ENCODE measurements at regions not wholly inside any gene's neighbourhood (a gene's known extent, or its start where the extent isn't known, plus 50 kb on each side); places are given as distances from the start of the nearest gene placed in this dataset.
A peak's percentile ranks its signal among the peaks of the same experiment; 100 is the strongest.

DNA sequence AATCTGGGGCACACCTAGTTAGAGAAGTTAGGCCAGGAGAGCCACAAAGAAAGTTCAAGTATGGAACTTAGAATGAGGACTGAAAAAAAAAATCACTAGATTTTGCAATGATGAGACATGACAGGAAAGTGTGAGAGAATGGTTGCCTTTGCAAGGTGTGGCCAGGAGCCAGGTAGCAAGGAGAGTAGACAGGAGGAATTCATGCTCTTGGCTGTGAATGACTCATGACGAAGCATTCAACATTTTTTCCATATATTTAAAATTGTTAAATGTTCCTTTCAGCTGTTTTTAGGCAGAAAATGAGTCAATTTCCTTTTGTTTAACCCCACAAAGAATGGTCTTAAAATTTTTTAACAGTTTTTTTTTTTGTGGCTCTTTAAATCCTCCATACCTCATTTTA lies 636.9 kb downstream of the PLCL1 start:
- TF ChIP-seq POLR2A (IDR thresholded peaks at IDR 0.05; ENCODE audit: low read depth, low read length), result no peak
- FAIRE-seq (no peak), DNase-seq (ENCODE audit: insufficient read length, low spot score) (no peak)

DNA sequence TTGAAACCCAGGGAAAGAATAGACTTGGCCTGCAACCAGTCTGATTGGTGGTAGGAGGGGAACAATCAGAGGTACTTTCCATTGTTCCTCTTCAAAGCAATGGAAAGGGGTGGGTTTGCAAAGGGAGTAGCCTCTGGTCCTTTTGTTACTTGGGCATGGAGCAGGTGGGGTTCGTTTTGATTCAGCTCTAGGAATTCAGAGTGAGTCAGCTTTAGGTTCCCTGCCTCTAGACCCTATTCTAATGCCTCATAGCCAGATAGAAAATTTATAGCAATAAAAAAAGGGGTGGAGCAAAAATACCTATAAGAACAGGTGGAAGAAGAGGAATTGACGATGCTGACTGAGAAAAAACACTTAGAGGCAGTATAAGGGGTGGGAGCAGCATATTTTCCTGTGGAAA lies 636.4 kb downstream of the PLCL1 start:
- no peak for FAIRE-seq
- no peak for TF ChIP-seq POLR2A (IDR thresholded peaks at IDR 0.05; ENCODE audit: low read depth, low read length)
- DNase-seq (ENCODE audit: insufficient read length, low spot score), result no peak

DNA sequence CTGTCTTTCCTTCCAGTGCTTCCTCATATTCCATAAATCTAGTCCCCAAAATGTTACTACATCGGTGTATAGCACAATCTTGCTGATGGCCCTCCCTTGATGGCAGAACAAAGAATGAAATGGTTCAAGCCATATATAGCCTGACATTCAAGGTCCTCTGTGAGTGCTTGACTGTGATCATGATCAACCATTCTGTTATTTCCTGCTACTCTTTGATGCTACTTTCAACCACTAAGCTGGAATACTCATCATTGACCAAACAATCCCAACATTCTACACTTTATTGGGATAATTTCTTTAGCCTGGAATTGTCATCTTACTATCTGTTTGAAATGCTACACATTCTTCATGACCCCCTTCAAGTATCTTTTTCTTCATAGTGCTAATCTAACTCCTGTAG lies 633.9 kb downstream of the PLCL1 start:
- no peak for DNase-seq (ENCODE audit: insufficient read length, low spot score)
- FAIRE-seq, result peak; percentile 15
- TF ChIP-seq POLR2A (IDR thresholded peaks at IDR 0.05; ENCODE audit: low read depth, low read length), result no peak

DNA sequence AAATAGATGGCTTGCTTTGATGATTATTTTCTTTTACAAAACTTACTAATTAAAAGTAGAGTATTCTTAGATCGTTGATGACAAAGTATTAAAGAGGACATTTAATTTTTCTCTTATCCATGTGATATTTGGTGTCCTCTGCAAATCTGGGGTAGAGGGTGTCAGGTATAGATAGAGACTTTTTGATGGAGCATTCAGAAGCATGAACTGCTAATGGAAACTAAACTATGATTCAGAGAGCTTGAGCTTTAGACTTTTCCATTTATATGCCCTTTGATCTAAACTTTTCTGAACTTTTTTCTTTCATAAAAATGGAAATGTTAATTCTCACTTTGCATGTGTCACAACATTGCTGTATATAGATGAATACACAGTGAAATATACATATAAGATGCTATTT lies 619.7 kb downstream of the PLCL1 start:
- FAIRE-seq (no peak), DNase-seq (ENCODE audit: insufficient read length, low spot score) (no peak)
- TF ChIP-seq POLR2A (IDR thresholded peaks at IDR 0.05; ENCODE audit: low read depth, low read length), result no peak

DNA sequence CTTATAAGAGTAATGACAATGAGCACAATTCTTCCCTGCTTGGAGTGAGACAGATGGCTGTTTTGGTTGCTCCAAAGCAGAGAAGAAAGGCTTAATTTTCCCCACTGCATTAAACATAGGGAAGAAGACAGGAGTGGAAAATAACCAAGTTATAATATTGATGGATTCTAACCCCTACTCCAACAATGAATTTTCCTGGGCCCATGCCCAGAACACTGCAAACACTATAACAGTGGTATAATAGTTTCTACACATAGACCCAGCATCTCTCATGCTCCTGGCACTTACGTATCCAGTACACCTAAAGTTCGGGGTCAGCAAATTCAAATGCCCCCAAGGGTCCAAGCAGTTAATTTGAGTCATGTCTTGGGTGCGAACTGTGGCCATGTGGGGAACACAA lies 613.4 kb downstream of the PLCL1 start:
- no peak for DNase-seq (ENCODE audit: insufficient read length, low spot score)
- no peak for TF ChIP-seq POLR2A (IDR thresholded peaks at IDR 0.05; ENCODE audit: low read depth, low read length)
- FAIRE-seq, result no peak

DNA sequence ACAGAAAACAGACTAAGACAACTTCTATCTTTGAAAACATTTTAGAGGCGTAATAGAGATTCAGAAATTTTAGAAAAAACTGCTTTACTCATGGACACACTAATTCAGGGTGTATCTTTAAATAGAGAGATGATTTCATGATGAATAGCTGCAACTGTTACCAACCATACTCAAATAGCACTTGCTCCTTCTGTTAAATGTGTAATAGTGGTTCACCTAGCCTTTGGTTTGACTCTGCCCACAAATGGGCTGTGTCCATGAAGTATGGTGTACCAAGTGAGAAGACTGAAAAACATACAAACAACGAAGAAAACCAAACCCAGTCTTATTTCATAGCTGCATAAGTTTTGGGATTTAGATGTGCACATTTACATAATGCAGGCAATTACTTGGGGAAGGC lies 610.6 kb downstream of the PLCL1 start:
- DNase-seq (ENCODE audit: insufficient read length, low spot score) (no peak), FAIRE-seq (no peak)
- no peak for TF ChIP-seq POLR2A (IDR thresholded peaks at IDR 0.05; ENCODE audit: low read depth, low read length)

DNA sequence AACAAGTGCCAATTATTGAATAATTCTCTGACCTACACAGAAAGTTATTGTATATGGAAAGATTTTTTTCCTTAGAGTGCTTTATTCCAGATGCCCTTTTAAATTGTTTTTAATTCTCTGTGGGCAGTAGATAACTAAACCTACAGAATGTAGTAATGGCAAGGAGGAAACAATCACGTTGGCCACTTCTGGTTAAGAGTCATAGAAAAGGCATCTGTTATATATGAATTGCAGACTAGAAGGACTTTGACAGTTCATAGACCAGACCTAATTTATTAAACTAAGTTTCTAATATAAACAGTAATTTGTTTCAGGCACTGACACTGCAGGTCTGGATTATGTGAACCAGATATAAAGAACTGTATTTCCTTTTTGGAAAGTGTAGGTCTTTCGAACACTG lies 607.5 kb downstream of the PLCL1 start:
- no peak for DNase-seq (ENCODE audit: insufficient read length, low spot score)
- FAIRE-seq, result no peak
- no peak for TF ChIP-seq POLR2A (IDR thresholded peaks at IDR 0.05; ENCODE audit: low read depth, low read length)

DNA sequence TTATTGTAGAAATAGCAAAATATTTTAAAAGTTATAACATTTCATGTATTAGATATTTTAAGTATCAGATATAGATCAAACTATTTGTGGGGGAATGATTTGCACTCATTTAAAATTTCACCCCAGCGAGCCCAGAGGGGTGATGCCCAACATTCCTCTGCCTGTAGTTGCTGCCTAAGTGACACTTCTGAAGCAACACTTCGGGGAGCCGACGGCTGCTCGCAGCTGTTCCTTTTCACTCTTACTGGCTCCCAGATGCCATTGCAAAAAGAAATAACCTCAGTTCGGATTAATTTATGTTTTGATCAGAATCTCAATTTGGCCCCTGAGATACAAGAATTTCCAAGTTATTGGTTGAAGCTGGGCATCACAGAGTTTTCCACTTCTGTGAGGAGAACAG lies 603.8 kb downstream of the PLCL1 start:
- TF ChIP-seq POLR2A (IDR thresholded peaks at IDR 0.05; ENCODE audit: low read depth, low read length), result no peak

DNA sequence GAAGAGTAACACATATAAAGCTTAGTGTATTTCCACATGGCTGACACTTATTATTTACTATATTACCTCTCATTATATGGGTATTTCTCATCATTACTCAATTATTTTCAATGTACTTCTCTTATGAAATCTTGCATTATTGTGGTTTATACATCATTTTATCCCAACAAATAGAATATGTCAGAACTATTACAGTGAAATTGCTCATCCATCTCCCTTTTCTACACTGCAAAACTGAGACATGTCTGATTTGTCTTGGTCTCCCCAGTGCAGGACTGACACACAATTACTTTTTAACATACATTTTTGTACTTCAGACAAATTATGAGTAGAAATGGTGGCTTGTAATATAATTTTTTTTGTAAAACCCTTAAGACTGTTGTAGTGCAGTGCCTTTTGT lies 600.9 kb downstream of the PLCL1 start:
- FAIRE-seq, result no peak
- DNase-seq (ENCODE audit: insufficient read length, low spot score), result no peak
- TF ChIP-seq POLR2A (IDR thresholded peaks at IDR 0.05; ENCODE audit: low read depth, low read length), result no peak

More for the DNA sequence above, 603.8 kb downstream of the PLCL1 start:
- FAIRE-seq (no peak), DNase-seq (ENCODE audit: insufficient read length, low spot score) (no peak)

DNA sequence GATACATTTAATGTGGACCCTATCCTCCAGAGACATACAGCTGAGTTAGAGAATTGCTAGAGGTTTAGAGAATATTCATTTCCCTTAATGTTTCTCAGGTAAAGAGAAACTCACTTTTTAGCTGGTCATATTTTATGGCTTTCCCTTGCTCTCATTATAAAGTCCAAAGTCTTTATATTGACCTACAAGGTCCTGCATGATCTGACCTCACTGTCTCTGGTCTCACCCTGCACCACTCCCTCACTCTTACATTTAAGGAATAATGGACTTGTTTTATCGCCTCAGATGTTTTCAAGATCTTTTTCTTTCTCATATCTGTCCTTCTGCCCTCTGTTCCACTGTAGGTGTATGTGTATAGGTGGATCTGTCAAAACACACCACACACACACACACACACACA lies 597.3 kb downstream of the PLCL1 start:
- DNase-seq (ENCODE audit: insufficient read length, low spot score) (no peak), FAIRE-seq (no peak)
- TF ChIP-seq POLR2A (IDR thresholded peaks at IDR 0.05; ENCODE audit: low read depth, low read length), result no peak

DNA sequence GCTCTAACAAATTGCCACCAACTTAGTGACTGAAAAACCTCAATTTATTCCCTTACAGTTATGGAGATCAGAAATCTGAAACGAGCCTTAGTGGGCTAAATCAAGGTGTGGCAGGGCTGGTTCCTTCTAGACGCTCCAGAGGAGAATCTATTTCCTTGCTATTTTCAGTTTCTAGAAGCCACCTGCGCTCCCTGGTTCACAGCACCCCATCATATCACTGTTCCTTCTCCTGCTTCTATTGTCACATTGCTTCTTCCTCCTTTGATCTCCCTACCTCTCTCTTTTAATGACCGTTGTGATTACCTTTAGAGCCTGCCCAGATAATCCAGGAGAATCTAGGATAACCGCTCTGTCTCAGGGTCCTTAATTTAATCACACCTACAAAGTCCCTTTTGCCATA lies 596.6 kb downstream of the PLCL1 start:
- DNase-seq (ENCODE audit: insufficient read length, low spot score) (no peak), FAIRE-seq (no peak)
- no peak for TF ChIP-seq POLR2A (IDR thresholded peaks at IDR 0.05; ENCODE audit: low read depth, low read length)

DNA sequence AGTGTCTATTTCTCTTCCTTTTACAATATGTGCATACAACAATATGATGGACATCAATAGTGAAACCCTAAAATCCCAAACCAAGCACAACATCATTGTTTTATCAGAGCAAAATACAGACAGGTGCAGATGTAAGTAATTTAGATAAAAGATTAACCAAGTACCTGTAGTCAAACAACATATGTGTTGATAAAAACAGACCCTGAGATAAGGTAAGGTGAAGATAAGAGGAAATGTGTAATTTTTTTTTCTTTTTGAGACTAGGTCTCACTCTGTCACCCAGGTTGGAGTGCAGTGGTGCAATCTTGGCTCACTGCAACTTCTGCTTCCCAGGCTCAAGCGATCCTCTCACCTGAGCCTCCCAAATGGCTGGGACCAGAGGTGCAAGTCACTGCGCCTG lies 589.8 kb downstream of the PLCL1 start:
- DNase-seq (ENCODE audit: insufficient read length, low spot score), result no peak

DNA sequence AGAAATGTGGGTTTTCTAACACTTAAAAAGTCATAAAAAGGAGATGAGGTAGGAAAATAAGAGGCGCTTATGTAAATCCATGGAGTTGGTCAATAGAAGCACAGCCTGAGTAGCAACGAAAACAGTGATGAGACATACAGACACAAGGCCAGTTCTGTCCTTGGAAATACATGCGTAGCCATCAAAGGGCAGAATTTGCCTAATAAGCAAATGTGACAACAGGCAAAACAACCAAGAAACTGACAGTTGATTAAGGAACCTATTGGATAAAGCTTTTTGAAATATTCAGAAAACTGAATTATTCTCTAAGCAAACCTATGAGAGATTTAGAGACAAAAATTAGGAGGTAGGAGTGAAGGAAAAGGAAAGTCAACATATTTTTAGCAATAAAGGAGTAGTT lies 586.3 kb downstream of the PLCL1 start:
- FAIRE-seq, result no peak
- no peak for TF ChIP-seq POLR2A (IDR thresholded peaks at IDR 0.05; ENCODE audit: low read depth, low read length)

More for the DNA sequence above, 589.8 kb downstream of the PLCL1 start:
- FAIRE-seq, result no peak
- TF ChIP-seq POLR2A (IDR thresholded peaks at IDR 0.05; ENCODE audit: low read depth, low read length), result no peak

DNA sequence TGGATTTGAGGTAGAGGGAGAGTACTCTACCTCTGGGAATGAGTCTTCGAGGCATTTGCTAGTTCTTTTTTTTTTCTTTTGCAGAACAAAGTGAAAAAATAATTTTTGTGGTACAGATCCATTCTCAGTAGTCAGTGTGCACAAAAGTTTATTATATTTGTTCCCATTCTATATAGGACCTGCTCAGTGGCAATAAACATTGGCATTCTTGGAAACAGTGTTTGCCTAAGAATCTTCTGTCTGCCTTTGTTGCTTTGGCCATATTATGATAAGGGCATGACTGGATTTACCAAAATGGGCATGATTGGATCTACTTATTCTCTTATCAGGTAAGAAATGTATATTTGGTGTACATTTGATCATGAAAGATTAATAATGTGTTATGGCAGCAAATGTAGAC lies 583.3 kb downstream of the PLCL1 start:
- no peak for TF ChIP-seq POLR2A (IDR thresholded peaks at IDR 0.05; ENCODE audit: low read depth, low read length)
- FAIRE-seq (no peak), DNase-seq (ENCODE audit: insufficient read length, low spot score) (no peak)

More for the DNA sequence above, 586.3 kb downstream of the PLCL1 start:
- DNase-seq (ENCODE audit: insufficient read length, low spot score), result no peak

DNA sequence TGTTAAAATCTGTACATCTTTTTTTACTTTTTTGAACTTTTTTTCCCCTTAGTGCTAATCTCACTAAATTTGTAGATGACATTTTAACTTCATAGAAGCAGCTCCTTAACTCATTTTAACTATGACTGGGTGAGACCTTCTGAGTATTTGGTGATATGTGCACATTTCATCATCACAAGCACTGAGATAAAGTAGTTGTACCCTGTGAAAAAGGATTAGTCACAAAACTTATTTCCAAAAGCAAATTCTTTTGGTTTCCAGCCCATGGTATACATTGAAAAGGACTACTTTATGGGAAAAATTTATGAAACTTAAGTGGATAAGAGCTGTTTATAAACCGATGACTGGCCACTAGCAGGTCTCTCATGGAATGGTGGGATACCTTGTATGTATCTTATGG lies 581.5 kb downstream of the PLCL1 start:
- DNase-seq (ENCODE audit: insufficient read length, low spot score) (no peak), FAIRE-seq (no peak)
- no peak for TF ChIP-seq POLR2A (IDR thresholded peaks at IDR 0.05; ENCODE audit: low read depth, low read length)

DNA sequence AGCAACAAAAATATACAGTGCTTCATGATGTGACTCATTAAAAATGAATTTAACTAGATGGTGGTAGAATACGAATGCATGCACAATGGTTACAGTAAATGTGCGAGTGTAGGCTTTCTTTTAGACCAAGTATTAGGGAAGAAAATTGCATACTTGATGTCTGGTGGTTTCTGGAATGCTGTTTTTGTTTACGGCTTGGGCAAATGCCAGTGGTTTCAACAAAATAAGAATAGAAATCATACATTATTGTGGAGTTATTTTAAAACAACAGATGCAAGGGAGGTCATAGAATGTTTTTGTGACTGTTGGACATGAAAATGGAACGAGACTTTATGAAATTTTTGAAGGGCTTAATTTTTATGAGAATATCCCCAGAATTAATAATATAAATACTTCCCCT lies 580.9 kb downstream of the PLCL1 start:
- no peak for FAIRE-seq
- no peak for TF ChIP-seq POLR2A (IDR thresholded peaks at IDR 0.05; ENCODE audit: low read depth, low read length)

More for the DNA sequence above, 580.9 kb downstream of the PLCL1 start:
- DNase-seq (ENCODE audit: insufficient read length, low spot score), result no peak
